GM04504 (cell line): ENCODE measurements at regions not wholly inside any gene's neighbourhood (a gene's known extent, or its start where the extent isn't known, plus 50 kb on each side); places are given as distances from the start of the nearest gene placed in this dataset.
"Not testable (repeated sequence)": the region's sequence is repeated elsewhere in the genome, so short reads cannot be mapped to it uniquely, and the experiment has no call there.

Experiments used
- DNase-seq: peaks from one replicate; pipeline ENCODE4 v3.0.0-alpha.2; 2012; ENCODE audit warnings: low read depth

- no peak for DNase-seq
These were observed 281.0 kb upstream of the MAOA start for GRCh38 chrX:43375136-43375535.

DNA sequence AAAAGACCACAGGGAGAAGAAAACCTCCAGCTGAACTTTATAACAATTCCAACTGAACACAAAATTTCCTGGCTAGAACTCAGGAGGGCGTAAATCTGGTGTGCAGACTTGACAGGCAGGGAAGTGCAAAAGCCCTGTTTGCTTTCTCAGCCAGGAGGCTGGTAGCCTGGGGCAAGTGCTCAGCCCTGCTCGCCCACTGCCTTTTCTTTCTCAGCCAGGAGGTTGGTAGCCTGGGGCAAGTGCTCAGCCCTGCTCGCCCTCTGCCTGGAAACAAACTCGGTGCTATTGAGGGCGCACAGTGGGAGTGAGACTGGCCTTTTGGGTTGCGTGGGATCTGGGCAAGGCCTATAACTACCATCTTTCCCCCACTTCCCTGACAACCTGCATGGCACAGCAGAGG is 275.4 kb upstream of the MAOA start:
- no peak for DNase-seq

DNA sequence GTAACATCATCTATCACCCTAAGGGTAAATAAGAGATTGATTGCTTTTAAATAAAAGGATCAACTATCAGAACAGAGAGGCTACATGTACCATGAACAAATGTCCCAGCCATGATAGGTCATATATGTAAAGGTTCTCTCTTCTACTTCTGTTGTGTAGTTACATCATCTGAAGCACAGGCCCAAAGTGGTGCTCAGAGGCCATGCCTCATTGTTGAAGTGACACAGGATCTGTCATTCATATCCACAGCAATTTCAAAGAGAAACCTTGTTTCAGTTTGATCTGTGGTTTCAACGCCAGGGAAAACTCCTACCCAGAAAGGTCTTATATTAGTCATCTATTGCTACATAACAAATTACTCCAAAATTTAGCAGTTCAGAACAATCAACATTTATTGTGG is 269.2 kb upstream of the MAOA start:
- DNase-seq: no peak

- no peak for DNase-seq
These were observed 250.9 kb upstream of the MAOA start for GRCh38 chrX:43405191-43405590.

GRCh38 chrX:43423876-43424275 is 232.2 kb upstream of the MAOA start:
- no peak for DNase-seq

GRCh38 chrX:43436517-43436916 is 219.6 kb upstream of the MAOA start:
- DNase-seq: no peak

DNA sequence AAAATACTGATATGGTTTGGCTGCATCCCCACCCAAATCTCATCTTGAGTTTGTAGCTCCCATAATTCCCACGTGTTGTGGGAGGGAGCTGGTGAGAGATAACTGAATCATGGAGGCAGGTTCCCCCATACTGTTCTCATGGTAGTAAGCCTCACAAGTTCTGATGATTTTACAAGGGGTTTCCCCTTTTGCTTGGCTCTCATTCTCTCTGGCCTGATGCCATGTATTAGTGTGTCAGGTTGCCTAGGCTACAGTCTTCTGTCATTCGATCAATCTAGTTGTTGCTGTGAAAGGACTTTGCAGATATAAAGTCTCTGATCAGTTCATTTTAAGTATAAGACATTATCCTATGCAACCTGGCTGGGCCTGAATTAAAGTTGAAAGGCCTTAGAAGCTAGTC is 209.3 kb upstream of the MAOA start:
- no peak for DNase-seq

DNA sequence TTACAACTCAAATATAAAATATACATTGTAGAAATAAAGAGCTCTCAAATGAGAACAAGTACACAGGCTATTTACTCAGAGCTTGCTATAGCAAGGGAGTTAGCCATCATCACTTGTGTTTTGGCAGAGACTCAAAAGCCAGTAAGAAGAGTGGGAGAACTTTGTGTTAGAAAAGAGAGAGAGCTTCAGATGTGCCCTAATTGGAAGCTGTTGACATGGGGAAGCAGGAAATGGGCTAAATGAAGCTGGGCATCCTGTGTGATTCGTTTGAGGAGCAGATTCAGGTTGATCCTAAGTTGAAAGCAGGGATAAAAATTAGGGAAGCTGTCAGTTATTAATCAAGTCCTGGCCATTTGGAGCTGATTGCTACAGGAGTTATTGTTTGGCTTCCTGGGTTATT is 207.4 kb upstream of the MAOA start:
- DNase-seq: no peak

DNA sequence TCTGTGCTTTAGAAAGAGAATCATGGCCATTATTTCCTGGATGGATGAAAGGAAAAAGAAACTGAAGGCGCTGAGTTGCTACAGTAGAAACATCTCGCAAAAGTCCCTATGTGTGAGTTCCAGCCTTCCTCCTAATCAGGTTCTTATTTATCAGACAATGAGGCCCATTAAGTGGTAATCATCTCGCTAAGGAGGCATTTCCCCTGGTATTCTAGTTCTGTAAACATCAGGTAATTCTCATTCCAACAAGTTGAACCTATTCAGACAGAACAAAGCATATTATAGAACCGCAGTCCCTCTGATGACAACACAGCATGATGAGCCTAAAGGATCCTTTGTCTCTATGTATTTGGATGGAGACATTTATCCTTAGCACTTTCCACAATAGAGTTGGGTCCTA is 205.7 kb upstream of the MAOA start:
- DNase-seq: no peak

DNA sequence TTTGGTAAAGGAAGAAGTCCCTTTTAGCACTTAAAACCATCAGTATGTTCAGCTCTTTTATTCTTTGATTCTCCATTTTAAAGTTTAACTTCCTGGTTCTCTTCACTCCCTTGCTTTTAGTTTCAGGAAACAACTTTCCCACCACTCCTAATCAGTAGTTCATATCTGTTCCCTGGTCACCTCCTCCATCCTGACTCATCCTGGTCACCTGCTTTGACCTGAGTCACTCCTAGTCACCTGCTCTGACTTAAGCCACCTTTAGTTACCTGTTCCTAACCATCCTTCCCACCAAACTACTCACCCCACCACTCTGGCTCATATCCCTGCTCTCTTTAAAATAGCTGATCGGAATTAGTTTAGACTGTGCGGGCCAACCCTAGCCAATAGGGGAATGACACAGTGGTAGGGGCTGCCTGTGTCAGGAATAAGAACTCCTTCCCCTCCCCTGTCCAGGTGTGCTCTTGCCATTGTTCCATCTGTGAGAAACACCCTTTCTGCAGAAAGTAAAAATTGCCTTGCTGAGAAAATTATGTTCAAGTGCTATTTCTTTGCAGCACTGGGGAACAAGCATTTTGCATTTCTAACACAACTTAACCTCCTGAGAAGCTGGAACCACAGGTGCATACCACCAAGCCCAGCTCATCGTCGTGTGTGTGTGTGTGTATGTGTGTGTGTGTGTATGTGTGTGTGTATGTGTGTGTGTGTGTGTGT is 204.0 kb upstream of the MAOA start:
- DNase-seq: not testable (repeated sequence)

DNA sequence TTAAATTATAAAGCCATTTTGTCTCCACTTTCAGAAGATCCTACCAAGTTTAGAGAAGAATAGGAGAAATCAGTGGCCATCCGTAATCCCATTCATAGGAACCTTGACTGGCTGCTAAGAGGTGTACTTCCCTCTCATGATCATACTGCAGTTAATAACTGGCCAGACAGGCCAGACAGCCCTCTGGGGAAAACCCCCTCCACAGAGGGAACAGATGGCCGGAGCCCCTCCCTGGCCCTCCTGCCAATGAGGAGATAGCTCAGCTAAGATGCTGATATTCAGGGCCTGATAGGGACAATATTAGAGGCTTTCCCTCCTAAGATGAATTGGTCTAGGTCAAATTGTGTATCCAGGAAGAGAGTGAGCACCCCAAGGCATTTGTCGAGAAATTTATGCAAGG is 200.0 kb upstream of the MAOA start:
- DNase-seq: no peak

DNA sequence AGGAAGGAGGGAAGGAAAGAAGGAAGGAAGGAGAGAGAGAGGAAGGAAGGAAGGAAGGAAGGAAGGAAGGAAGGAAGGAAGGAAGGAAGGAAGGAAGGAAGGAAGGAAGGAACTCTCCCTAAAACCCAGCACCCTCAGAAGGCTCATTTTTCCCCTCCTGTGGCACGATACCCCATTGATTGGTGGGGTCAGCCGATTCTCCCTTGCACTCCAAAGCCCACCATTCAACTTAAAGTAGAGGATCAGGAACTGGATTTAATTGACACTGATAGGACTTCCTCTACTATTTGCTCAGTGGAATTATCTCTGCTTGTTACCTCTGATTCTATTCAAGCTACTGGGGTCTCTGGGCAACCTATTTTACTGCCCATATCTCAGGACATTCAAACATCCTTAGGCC is 199.2 kb upstream of the MAOA start:
- no peak for DNase-seq

DNA sequence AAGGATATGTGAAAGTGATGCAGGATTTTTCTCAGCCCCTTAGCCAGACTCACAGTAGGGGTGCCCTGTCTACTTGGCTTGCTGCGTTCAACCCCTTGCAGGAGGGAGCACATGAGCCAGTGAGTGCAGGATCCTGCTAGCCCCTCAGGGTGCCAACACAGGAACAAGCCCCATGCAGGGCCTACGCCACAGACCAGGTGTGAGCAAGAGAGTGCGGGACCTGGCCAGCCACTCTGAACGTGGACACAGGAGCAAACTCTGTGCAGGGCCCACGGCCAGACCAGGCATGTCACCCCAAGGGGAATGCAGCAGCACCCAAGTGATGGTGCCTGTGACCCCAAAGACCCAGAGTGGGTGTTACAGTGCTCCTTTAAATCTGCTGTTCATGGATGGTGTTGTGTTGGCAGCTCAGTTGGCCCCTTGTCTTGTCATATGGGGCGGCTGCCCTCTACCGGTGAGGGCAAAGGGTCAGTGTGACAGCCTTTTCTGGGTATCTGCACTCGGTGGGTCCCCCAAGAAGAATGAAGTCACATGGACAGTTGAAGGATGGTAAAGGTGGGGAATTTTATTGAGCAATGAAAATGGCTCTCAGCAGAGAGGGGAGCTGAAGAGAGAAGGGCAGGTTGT is 188.4 kb upstream of the MAOA start:
- no peak for DNase-seq

DNA sequence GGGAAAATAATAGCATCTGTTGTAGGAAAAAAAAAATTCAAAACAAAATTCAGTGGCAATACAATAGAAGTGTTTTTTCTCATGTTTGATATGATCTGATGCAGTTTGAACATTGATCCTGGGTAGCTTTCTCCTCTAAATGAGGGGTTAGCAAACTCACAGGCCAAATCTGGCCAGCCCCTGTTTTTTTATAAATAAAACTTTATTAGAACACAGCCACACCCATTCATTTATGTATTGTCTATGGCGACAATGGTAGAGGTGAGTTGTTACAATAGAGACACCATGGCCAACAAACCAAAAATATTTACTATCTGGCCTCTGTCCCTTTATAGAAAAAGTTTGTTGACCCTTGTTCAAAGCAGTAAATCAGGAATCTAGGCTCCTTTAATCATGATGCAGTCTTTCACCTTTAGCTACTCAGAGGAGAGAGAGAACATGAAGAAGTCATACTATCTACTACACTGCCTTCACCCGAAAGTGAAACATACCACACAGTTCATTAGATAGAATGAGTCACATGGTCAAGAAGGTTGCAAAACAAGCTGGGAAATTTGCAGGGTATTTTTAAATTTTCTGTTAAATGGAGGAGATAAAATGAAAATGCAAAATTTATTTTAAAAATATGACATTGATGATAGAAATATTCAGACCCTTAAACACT is 186.6 kb upstream of the MAOA start:
- DNase-seq: no peak

DNA sequence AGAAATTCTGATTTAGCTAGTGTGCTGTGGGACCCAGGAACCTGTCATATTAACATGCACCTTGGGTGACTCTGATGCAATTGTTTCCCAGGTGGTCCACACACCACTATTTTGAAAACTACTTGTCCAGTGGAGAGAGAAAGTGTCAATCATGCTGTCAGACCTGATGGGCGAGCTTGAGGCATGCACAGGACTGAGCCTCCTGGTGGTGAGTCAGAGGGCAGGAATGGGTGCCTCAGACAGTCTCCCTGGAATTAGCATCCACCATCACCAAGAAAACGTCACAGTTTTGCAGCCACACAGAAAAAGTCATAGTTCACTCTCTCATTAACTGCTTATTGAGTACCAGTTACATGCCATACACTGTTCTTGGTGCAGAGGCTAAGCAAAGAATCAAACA is 181.8 kb upstream of the MAOA start:
- no peak for DNase-seq

DNA sequence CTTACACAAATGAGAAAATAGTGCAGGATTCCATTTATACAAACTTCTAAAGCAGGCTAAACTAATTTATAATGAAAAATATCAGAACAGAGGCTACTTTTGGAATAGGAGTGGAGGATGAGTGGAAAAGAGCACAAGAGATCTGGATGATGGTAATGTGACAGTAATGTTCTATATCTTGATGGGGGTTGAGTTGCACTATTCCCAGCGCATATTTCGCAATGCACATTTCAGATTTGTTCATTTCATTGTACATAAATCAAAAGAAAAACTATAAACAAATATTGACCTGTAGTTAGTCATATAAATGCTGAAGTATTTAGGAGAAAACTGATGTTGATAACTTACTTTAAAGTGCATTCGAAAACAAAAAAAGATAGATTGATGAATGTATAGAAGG is 177.0 kb upstream of the MAOA start:
- no peak for DNase-seq

GRCh38 chrX:43479850-43480249 is 176.2 kb upstream of the MAOA start:
- no peak for DNase-seq

DNA sequence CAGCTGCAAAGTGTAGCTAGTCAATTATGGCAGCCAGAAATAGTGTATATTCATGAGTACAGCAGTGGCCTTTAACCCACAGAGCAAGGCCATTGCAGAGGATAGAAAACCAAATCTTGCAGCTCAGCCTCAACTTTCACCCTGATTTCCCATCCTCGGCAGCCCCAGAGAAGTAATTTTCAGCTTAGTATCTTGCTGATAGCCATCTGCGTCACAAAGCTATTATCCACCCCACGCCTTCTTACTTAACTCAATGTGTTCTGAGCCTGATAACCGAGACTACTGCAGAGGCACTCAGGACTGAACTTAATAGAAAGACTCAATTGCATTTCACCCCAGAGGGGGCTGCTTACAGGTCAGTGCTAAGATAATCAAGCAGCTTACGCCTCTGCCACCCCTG is 174.5 kb upstream of the MAOA start:
- no peak for DNase-seq

- no peak for DNase-seq
These were observed 162.3 kb upstream of the MAOA start for GRCh38 chrX:43493756-43494155.

- DNase-seq: no peak
These were observed 155.9 kb upstream of the MAOA start for GRCh38 chrX:43500246-43500645.

- DNase-seq: no peak
These were observed 155.0 kb upstream of the MAOA start for GRCh38 chrX:43500996-43501694.

DNA sequence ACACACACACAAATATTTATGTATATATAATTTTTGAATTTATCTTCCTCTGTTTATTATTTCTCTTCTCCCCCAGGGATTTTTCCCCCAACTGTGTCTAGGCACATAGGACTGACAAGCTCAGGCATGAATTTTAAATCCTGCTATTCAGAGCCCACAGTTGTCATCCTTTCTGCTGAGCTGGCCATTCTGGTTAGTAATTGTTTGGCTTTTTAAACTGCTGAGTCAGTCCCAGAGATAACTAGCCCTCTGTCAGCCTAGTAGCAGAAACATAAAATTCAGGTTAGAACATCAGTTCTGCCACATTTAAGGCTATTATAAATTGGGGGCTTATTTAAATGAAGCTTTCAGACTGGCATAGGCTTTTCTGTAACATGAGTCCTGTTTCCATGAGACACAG is 151.7 kb upstream of the MAOA start:
- no peak for DNase-seq

GRCh38 chrX:43505769-43506168 is 150.3 kb upstream of the MAOA start:
- no peak for DNase-seq
